Activated T-helper 1 cell treated with anti-CD3 and anti-CD28 coated beads, Interleukin-12 subunit alpha, Interleukin-12 subunit beta, Interleukin-2, Interleukin-4 antibody, amounts not matched to agents 30 ng/mL and 10 ng/mL and 1 ng/mL, durations not matched to agents 14 hours and 24 hours and 36 hours (primary cell): ENCODE measurements at regions not wholly inside any gene's neighbourhood (a gene's known extent, or its start where the extent isn't known, plus 50 kb on each side); places are given as distances from the start of the nearest gene placed in this dataset.

Experiments
- DNase-seq: peaks from one replicate; pipeline ENCODE4 v3.0.0; 2021; ENCODE audit warnings: low spot score
- H3K27ac Mint-ChIP-seq: one replicate; pipeline ENCODE4 v1.8.0; 2021; ENCODE audit warnings: mild to moderate bottlenecking, mixed read lengths
- H3K27me3 Mint-ChIP-seq: one replicate; pipeline ENCODE4 v1.8.0; 2022; ENCODE audit warnings: mild to moderate bottlenecking, moderate library complexity, mixed read lengths; ENCODE audit not compliant: insufficient read depth
- H3K36me3 Mint-ChIP-seq: one replicate; pipeline ENCODE4 v1.8.0; 2021; ENCODE audit warnings: low read depth, mixed read lengths
- H3K4me1 Mint-ChIP-seq: one replicate; pipeline ENCODE4 v1.8.0; 2021; ENCODE audit warnings: low read depth, mixed read lengths
- H3K4me3 Mint-ChIP-seq: one replicate; pipeline ENCODE4 v1.8.0; 2021; ENCODE audit warnings: mild to moderate bottlenecking, moderate library complexity, mixed read lengths
- H3K9me3 Mint-ChIP-seq: one replicate; pipeline ENCODE4 v1.8.0; 2021; ENCODE audit warnings: mixed read lengths
- intact Hi-C: fragments of 100-400 bp; cut with micrococcal nuclease; formaldehyde crosslinking; loops from one replicate; pipeline ENCODE4 v1.15.1; 2024

- intact Hi-C loops, result no loop called here
- Mint-ChIP-seq H3K36me3 (no peaks in the 10 kb centered on the region), H3K4me3 (no peak overlapping the region), H3K4me1 (peaks cover 3% of the 10 kb centered on the region), H3K9me3 (no peaks in the 10 kb centered on the region), H3K27ac (no peak overlapping the region), H3K27me3 (peaks cover 5% of the 10 kb centered on the region)
- DNase-seq, result no peak
These were observed 66.1 kb upstream of the KAT6B start for GRCh38 chr10:74760086-74760979.

DNA sequence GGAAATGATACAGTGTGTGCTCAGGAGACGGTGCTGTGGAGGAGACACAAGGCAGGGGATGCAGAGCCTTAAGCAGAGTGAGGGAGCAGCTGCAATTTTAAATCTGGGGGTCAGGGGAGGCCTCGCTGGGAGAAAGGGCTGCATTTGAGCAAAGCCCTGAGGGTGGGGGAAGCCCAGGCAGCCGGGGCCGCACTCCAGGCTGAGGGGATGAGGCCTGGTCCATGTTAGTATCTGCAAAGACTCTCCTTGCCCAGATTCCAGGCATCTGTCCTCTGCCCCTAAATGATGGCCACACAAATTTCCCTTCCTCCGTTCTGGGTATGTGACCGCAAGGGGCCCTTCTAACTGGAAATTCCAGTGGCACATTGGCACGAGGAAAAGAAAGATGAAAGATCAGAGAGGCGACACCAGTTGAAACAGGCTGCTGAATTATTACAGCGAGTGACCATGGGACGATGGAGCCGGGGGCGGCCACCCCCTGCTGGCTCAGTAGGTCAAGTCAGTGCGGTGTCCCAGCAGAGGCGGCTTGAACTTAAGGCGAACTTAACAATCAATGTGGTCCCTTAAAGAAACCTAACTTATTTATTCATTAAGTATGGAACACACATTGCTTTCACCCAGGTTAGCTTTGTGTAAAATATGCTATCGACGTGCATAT lies 62.3 kb upstream of the KAT6B start:
- H3K9me3 Mint-ChIP-seq, result no peaks in the 10 kb centered on the region
- no peaks in the 10 kb centered on the region for H3K36me3 Mint-ChIP-seq
- H3K4me3 Mint-ChIP-seq, result no peak overlapping the region
- H3K27ac Mint-ChIP-seq, result no peak overlapping the region
- no peak for DNase-seq
- peaks cover 5% of the 10 kb centered on the region for H3K27me3 Mint-ChIP-seq
- intact Hi-C loops, result no loop called here
- no peaks in the 10 kb centered on the region for H3K4me1 Mint-ChIP-seq

- H3K4me1 Mint-ChIP-seq, result no peaks in the 10 kb centered on the region
- H3K36me3 Mint-ChIP-seq, result no peaks in the 10 kb centered on the region
- no peaks in the 10 kb centered on the region for H3K9me3 Mint-ChIP-seq
- H3K4me3 Mint-ChIP-seq, result no peak overlapping the region
- DNase-seq, result no peak
- intact Hi-C loops, result no loop called here
- H3K27ac Mint-ChIP-seq, result peak overlapping the region; percentile 45
- H3K27me3 Mint-ChIP-seq, result peaks cover 2% of the 10 kb centered on the region
These were observed 60.9 kb upstream of the KAT6B start for GRCh38 chr10:74765465-74765975.

DNA sequence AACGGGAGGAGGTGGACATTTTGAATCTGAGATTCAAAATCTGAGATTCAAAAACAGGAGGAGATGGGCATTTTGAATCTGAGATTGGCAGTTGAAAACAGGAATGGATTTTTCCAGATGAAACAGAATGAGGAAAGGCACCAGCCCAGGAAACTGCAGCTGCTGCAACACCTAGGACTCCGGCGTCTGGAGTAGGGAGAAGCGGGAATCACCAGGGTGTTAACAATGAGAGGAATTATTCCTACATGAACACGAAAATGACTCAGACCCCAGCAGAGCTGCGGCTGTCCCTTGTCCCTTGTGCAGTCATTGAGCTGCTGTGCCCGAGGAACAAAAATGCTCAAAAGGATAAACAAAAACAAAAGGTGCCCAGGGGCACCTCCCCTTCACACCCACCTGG lies 59.9 kb upstream of the KAT6B start:
- Mint-ChIP-seq H3K27ac (no peak overlapping the region), H3K27me3 (peaks cover under 1% of the 10 kb centered on the region), H3K9me3 (no peaks in the 10 kb centered on the region), H3K36me3 (no peaks in the 10 kb centered on the region), H3K4me3 (no peak overlapping the region), H3K4me1 (no peaks in the 10 kb centered on the region)
- intact Hi-C loops, result no loop called here
- no peak for DNase-seq

GRCh38 chr10:74770400-74770799 lies 56.0 kb upstream of the KAT6B start:
- Mint-ChIP-seq H3K9me3 (peaks cover 15% of the 10 kb centered on the region), H3K4me3 (no peak overlapping the region), H3K4me1 (no peaks in the 10 kb centered on the region), H3K36me3 (no peaks in the 10 kb centered on the region), H3K27me3 (no peaks in the 10 kb centered on the region), H3K27ac (no peak overlapping the region)
- intact Hi-C loops, result no loop called here
- DNase-seq, result no peak

DNA sequence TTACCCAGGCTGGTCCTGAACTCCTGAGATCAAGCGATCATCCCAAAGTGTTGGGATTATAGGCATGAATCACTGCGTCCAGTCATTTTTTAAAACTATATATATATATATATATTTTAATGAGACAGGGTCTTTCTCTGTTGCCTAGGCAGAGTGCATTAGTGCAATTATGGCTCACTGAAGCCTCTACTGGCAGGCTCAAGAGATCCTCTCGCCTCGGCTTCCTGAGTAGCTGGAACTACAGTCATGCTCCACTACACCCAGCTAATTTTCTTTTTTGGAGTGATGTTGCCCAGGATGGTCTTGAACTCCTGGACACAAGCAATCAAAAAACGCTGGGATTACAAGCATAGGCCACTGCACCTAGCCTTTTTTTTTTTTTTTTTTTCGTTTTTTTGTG lies 55.3 kb upstream of the KAT6B start:
- Mint-ChIP-seq H3K9me3 (peaks cover 19% of the 10 kb centered on the region), H3K36me3 (no peaks in the 10 kb centered on the region), H3K27me3 (no peaks in the 10 kb centered on the region), H3K4me3 (no peak overlapping the region), H3K4me1 (no peaks in the 10 kb centered on the region), H3K27ac (no peak overlapping the region)
- intact Hi-C loops, result no loop called here
- DNase-seq, result no peak

DNA sequence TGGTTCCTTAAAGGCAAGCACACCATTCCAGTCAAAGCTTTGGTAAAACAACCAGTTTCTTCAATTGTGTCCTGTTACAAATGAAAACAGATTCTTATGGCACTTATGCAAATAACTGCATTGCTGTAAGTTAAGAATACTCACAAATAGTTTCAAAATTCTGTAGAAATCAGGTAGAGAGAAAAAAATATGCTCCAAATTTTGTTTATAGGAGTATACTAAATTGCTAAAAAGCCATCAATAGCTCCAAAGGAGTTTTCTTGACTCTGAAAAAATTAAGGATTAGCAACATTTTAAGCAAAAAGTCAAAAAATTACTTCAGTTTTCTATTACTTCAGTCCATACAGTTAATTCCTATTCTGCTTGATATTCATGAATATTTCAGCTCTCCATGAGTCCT lies 51.3 kb upstream of the KAT6B start:
- Mint-ChIP-seq H3K9me3 (peaks cover 27% of the 10 kb centered on the region), H3K27me3 (no peaks in the 10 kb centered on the region), H3K4me1 (no peaks in the 10 kb centered on the region)

More for the DNA sequence above, 51.3 kb upstream of the KAT6B start:
- intact Hi-C loops, result no loop called here
- no peaks in the 10 kb centered on the region for H3K36me3 Mint-ChIP-seq
- H3K4me3 Mint-ChIP-seq, result no peak overlapping the region
- H3K27ac Mint-ChIP-seq, result no peak overlapping the region
- no peak for DNase-seq
